GM23338 (cell line): ENCODE measurements at regions not wholly inside any gene's neighbourhood (a gene's known extent, or its start where the extent isn't known, plus 50 kb on each side); places are given as distances from the start of the nearest gene placed in this dataset.

Experiments used
- CREB1 ChIP-seq: fragments of 250-450 bp; sonication (Bioruptor Pico); IDR thresholded peaks from 2 replicates; pipeline ENCODE4 v1.5.0; 2020; ENCODE audit warnings: low read depth, mild to moderate bottlenecking, moderate library complexity
- CTCF ChIP-seq, 2 experiments: fragments of 200-600 bp in 1 of 2; sonication (generic) in 1 of 2; conservative IDR thresholded peaks; 2 replicates each; pipeline versions ENCODE4 v1.5.1 to v1.6.1; 2016 to 2017; ENCODE audit warnings: antibody characterized with exemption in 2 of 2, low read depth in 2 of 2, mild to moderate bottlenecking in 2 of 2, moderate library complexity in 1 of 2
- EZH2 ChIP-seq: fragments of 200-600 bp; sonication (generic); IDR thresholded peaks from one replicate; pipeline ENCODE4 v1.8.0; 2017; ENCODE audit warnings: antibody characterized with exemption, mild to moderate bottlenecking, low read depth; ENCODE audit not compliant: unreplicated experiment
- JUNB ChIP-seq: IDR thresholded peaks from one replicate; pipeline ENCODE4 v1.6.1; 2016; ENCODE audit warnings: antibody characterized with exemption; ENCODE audit not compliant: unreplicated experiment
- NANOG ChIP-seq: IDR thresholded peaks from 2 replicates; pipeline ENCODE4 v1.6.1; 2016; ENCODE audit warnings: antibody characterized with exemption, borderline replicate concordance
- STAT1 ChIP-seq: IDR thresholded peaks from one replicate; pipeline ENCODE4 v1.6.1; 2016; ENCODE audit warnings: antibody characterized with exemption; ENCODE audit not compliant: unreplicated experiment
- ZNF114 ChIP-seq: fragments of 250-450 bp; sonication (Bioruptor Pico); IDR thresholded peaks from 2 replicates; pipeline ENCODE4 v1.5.0; 2020; ENCODE audit warnings: mild to moderate bottlenecking, moderate library complexity
- ZNF331 ChIP-seq: fragments of 250-450 bp; sonication (Bioruptor Pico); IDR thresholded peaks from 2 replicates; pipeline ENCODE4 v1.5.0; 2020; ENCODE audit warnings: low read depth, mild to moderate bottlenecking, moderate library complexity
- TF ChIP-seq, protein P1 (sequence below): fragments of 250-450 bp; sonication (Bioruptor Pico); IDR thresholded peaks from 2 replicates; pipeline ENCODE4 v1.5.0; 2020; ENCODE audit warnings: mild to moderate bottlenecking, moderate library complexity

DNA sequence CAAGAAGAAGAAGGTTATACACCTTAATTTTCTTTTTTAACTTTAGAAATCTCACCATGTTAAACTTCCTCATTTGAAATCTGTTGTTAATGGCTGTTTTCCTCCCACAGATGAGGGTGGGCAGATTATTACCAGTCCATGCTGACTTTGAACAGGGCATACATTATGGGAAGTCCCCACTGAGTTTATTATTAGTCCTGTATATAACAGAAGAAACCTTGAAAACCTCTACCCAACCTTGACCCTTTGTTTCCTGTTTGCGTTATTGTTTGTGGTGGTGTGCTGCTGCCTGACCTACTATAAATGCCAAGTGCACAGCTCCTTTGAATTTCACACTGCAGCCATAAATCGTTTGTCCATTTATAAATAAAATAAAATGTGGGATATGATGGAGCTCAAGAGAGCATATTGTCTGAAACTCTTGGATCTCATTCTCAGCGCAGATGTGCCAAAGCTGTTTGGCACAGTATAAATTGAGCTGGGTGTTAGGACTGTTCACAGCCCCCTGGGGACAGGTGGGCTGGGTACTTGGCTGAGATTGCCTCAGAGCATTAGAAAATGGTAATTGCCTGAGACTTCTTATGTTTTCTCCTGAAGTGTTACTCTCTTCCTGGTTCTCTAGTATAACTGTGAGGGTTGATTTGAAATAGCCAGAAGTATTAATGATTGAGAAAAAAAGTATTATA lies 139.6 kb downstream of the SPATA31D1 start (continued):
- TF ChIP-seq CTCF (conservative IDR thresholded peaks at IDR 0.05; ENCODE audit: low read depth in 2 of 2) (no peak), JUNB (no peak), ZNF114 (no peak), ZNF331 (CRISPR knock-in tag) (no peak), CREB1 (no peak), STAT1 (no peak), NANOG (no peak), EZH2 (no peak)
- TF ChIP-seq, protein P1, sequence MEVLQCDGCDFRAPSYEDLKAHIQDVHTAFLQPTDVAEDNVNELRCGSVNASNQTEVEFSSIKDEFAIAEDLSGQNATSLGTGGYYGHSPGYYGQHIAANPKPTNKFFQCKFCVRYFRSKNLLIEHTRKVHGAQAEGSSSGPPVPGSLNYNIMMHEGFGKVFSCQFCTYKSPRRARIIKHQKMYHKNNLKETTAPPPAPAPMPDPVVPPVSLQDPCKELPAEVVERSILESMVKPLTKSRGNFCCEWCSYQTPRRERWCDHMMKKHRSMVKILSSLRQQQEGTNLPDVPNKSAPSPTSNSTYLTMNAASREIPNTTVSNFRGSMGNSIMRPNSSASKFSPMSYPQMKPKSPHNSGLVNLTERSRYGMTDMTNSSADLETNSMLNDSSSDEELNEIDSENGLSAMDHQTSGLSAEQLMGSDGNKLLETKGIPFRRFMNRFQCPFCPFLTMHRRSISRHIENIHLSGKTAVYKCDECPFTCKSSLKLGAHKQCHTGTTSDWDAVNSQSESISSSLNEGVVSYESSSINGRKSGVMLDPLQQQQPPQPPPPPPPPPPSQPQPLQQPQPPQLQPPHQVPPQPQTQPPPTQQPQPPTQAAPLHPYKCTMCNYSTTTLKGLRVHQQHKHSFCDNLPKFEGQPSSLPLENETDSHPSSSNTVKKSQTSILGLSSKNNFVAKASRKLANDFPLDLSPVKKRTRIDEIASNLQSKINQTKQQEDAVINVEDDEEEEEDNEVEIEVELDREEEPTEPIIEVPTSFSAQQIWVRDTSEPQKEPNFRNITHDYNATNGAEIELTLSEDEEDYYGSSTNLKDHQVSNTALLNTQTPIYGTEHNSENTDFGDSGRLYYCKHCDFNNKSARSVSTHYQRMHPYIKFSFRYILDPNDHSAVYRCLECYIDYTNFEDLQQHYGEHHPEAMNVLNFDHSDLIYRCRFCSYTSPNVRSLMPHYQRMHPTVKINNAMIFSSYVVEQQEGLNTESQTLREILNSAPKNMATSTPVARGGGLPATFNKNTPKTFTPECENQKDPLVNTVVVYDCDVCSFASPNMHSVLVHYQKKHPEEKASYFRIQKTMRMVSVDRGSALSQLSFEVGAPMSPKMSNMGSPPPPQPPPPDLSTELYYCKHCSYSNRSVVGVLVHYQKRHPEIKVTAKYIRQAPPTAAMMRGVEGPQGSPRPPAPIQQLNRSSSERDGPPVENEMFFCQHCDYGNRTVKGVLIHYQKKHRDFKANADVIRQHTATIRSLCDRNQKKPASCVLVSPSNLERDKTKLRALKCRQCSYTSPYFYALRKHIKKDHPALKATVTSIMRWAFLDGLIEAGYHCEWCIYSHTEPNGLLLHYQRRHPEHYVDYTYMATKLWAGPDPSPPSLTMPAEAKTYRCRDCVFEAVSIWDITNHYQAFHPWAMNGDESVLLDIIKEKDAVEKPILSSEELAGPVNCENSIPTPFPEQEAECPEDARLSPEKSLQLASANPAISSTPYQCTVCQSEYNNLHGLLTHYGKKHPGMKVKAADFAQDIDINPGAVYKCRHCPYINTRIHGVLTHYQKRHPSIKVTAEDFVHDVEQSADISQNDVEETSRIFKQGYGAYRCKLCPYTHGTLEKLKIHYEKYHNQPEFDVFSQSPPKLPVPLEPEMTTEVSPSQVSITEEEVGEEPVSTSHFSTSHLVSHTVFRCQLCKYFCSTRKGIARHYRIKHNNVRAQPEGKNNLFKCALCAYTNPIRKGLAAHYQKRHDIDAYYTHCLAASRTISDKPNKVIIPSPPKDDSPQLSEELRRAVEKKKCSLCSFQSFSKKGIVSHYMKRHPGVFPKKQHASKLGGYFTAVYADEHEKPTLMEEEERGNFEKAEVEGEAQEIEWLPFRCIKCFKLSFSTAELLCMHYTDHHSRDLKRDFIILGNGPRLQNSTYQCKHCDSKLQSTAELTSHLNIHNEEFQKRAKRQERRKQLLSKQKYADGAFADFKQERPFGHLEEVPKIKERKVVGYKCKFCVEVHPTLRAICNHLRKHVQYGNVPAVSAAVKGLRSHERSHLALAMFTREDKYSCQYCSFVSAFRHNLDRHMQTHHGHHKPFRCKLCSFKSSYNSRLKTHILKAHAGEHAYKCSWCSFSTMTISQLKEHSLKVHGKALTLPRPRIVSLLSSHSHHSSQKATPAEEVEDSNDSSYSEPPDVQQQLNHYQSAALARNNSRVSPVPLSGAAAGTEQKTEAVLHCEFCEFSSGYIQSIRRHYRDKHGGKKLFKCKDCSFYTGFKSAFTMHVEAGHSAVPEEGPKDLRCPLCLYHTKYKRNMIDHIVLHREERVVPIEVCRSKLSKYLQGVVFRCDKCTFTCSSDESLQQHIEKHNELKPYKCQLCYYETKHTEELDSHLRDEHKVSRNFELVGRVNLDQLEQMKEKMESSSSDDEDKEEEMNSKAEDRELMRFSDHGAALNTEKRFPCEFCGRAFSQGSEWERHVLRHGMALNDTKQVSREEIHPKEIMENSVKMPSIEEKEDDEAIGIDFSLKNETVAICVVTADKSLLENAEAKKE (CRISPR knock-in tag) = no peak
